Liver (tissue), 8 donors: ENCODE measurements at regions not wholly inside any gene's neighbourhood (a gene's known extent, or its start where the extent isn't known, plus 50 kb on each side); places are given as distances from the start of the nearest gene placed in this dataset.

Source experiments
- DNase-seq: peaks from one replicate; pipeline ENCODE4 v3.0.0-alpha.2; 2017; ENCODE audit warnings: low spot score
- H3K27ac ChIP-seq, 2 donors: one replicate each; pipeline ENCODE4 v1.7.0; 2013; ENCODE audit warnings: inconsistent platforms in 2 of 2, low read length in 2 of 2, control low read depth in 1 of 2, low read depth in 1 of 2, mild to moderate bottlenecking in 1 of 2
- H3K27me3 ChIP-seq, 4 donors: one replicate each; pipeline versions ENCODE4 v1.6.1 to v1.7.0; 2013; ENCODE audit warnings: low read length in 3 of 4, inconsistent platforms in 1 of 4, mild to moderate bottlenecking in 1 of 4, moderate library complexity in 1 of 4; ENCODE audit not compliant: control insufficient read depth in 4 of 4, insufficient read depth in 4 of 4
- H3K36me3 ChIP-seq, 4 donors: one replicate each; pipeline versions ENCODE4 v1.6.1 to v1.7.0; 2013; ENCODE audit warnings: low read length in 3 of 4, mild to moderate bottlenecking in 3 of 4, low read depth in 1 of 4, moderate library complexity in 1 of 4; ENCODE audit not compliant: control insufficient read depth in 4 of 4, insufficient read depth in 3 of 4
- H3K4me1 ChIP-seq, 4 donors: one replicate each; pipeline versions ENCODE4 v1.6.1 to v1.7.0; 2013; ENCODE audit warnings: low read length in 3 of 4, mild to moderate bottlenecking in 3 of 4, moderate library complexity in 1 of 4; ENCODE audit not compliant: control insufficient read depth in 4 of 4, insufficient read depth in 4 of 4
- H3K4me3 ChIP-seq, 3 donors: one replicate each; pipeline versions ENCODE4 v1.6.1 to v1.7.0; 2013; ENCODE audit warnings: low read length in 3 of 3, control low read depth in 1 of 3, low read depth in 1 of 3, mild to moderate bottlenecking in 1 of 3
- H3K9ac ChIP-seq, 2 donors: one replicate each; pipeline ENCODE4 v1.7.0; 2013; ENCODE audit warnings: low read length in 2 of 2, mild to moderate bottlenecking in 2 of 2, moderate library complexity in 2 of 2, control low read depth in 1 of 2, low read depth in 1 of 2
- H3K9me3 ChIP-seq, 4 donors: one replicate each; pipeline versions ENCODE4 v1.6.1 to v1.7.0; 2013; ENCODE audit warnings: low read length in 3 of 4; ENCODE audit not compliant: control insufficient read depth in 4 of 4
- EGR1 ChIP-seq, 2 donors: IDR thresholded peaks; 2 replicates each; pipeline ENCODE4 v1.6.1; 2016 to 2018; ENCODE audit warnings: antibody characterized with exemption in 2 of 2, low read depth in 2 of 2
- FOXA1 ChIP-seq: IDR thresholded peaks from 2 replicates; pipeline ENCODE4 v1.6.1; 2016; ENCODE audit warnings: antibody characterized with exemption
- FOXA2 ChIP-seq: IDR thresholded peaks from 2 replicates; pipeline ENCODE4 v1.6.1; 2016; ENCODE audit warnings: antibody characterized with exemption
- GABPA ChIP-seq, 2 donors: IDR thresholded peaks in 1 of 2; conservative IDR thresholded peaks in 1 of 2; 2 replicates each; pipeline ENCODE4 v1.6.1; 2016; ENCODE audit warnings: antibody characterized with exemption in 2 of 2, mild to moderate bottlenecking in 1 of 2, moderate library complexity in 1 of 2
- HNF4A ChIP-seq, 2 donors: conservative IDR thresholded peaks; 2 replicates each; pipeline ENCODE4 v1.6.1; 2016; ENCODE audit warnings: antibody characterized with exemption in 2 of 2, mild to moderate bottlenecking in 2 of 2
- HNF4G ChIP-seq: IDR thresholded peaks from 2 replicates; pipeline ENCODE4 v1.6.1; 2016; ENCODE audit warnings: antibody characterized with exemption
- NR2F2 ChIP-seq: IDR thresholded peaks from 2 replicates; pipeline ENCODE4 v1.6.1; 2016; ENCODE audit warnings: antibody characterized with exemption
- RAD21 ChIP-seq, 2 donors: IDR thresholded peaks; 2 replicates each; pipeline ENCODE4 v1.6.1; 2016; ENCODE audit warnings: antibody characterized with exemption in 2 of 2, mild to moderate bottlenecking in 2 of 2
- RXRA ChIP-seq, 2 donors: IDR thresholded peaks; 2 replicates each; pipeline ENCODE4 v1.6.1; 2017 to 2018; ENCODE audit warnings: antibody characterized with exemption in 2 of 2, mild to moderate bottlenecking in 1 of 2
- SP1 ChIP-seq: IDR thresholded peaks from 2 replicates; pipeline ENCODE4 v1.6.1; 2018; ENCODE audit warnings: antibody characterized with exemption, mild to moderate bottlenecking
- YY1 ChIP-seq: IDR thresholded peaks from 2 replicates; pipeline ENCODE4 v1.6.1; 2016; ENCODE audit warnings: antibody characterized with exemption, mild to moderate bottlenecking
- WGBS: extraction: QIAGEN DNeasy Blood & Tissue Kit; methylation state at CpG from one replicate; pipeline ENCODE4 v1.1.7; 2013; 5-methylcytosine and 5-hydroxymethylcytosine counted together
- TF ChIP-seq, protein P1 (sequence below): IDR thresholded peaks from 2 replicates; pipeline ENCODE4 v1.6.1; 2016; ENCODE audit warnings: antibody characterized with exemption
- TF ChIP-seq, protein P2 (sequence below): IDR thresholded peaks from 2 replicates; pipeline ENCODE4 v1.6.1; 2016; ENCODE audit warnings: antibody characterized with exemption, mild to moderate bottlenecking
- TF ChIP-seq, protein P3 (sequence below): fragments of 150-350 bp; IDR thresholded peaks from 2 replicates; pipeline ENCODE4 v1.5.1; 2017; ENCODE audit warnings: improper control_type of control experiment, low read depth, low read length; ENCODE audit not compliant: missing input control
- TF ChIP-seq, protein P4 (sequence below): IDR thresholded peaks from 2 replicates; pipeline ENCODE4 v1.6.1; 2016; ENCODE audit warnings: antibody characterized with exemption
- donor health status: healthy.
- donor health status: healthy.
- donor health status: healthy.
- donor health status: healthy.
- donor health status: healthy.

DNA sequence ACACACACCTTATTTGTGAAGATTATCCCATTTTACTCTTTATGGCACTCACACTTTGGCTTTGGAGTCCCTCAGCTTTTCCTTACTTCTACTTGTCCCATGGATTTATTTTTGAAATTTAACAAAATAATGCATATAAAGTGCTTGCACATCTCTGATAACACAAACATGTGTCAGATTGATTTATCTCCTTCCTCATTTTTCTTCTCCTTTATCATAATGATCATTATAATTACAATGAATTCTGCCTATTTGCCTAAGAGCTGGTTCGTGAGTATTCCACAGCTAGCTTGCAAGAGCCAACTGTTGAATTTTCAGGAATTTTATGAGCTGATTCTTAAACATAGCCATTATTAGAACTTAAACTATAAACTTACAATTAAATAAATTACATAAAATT, 347.7 kb downstream of the CHSY3 start:
- peaks cover 0 to 3% (median 0%) of the 10 kb centered on the region in 4 donors for H3K27me3 ChIP-seq
- WGBS, result 40% methylated on average over 1 of the region's 1 CpG
- H3K4me3 ChIP-seq, result no peak overlapping the region

DNA sequence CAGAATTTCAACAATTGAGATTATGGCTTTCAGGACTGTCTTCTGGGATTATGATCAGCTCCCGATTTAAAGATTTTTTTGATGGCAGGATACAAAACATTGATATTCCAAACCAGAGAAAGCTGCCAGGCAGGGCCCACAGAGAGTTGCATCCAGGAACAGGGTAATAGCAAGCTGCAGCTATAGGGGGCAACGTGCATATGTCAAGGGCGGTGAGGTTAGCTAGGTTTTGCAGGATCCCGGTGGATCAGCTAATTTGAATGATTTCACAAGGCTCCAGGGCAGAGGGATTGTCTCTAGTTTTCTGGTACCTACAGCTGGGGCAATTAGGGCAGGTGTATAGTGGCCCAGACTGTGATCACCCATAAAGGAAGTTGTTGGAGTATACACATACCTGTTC, 339.4 kb downstream of the CHSY3 start:
- 57% methylated on average over 4 of the region's 4 CpGs for WGBS
- Histone ChIP-seq H3K9ac (no peak overlapping the region), H3K27ac (no peak overlapping the region), H3K27me3 (no peaks in the 10 kb centered on the region), H3K36me3 (no peaks in the 10 kb centered on the region), H3K9me3 (no peaks in the 10 kb centered on the region), H3K4me1 (no peaks in the 10 kb centered on the region), H3K4me3 (no peak overlapping the region)
- no peak for TF ChIP-seq FOXA2
- TF ChIP-seq, protein P1, sequence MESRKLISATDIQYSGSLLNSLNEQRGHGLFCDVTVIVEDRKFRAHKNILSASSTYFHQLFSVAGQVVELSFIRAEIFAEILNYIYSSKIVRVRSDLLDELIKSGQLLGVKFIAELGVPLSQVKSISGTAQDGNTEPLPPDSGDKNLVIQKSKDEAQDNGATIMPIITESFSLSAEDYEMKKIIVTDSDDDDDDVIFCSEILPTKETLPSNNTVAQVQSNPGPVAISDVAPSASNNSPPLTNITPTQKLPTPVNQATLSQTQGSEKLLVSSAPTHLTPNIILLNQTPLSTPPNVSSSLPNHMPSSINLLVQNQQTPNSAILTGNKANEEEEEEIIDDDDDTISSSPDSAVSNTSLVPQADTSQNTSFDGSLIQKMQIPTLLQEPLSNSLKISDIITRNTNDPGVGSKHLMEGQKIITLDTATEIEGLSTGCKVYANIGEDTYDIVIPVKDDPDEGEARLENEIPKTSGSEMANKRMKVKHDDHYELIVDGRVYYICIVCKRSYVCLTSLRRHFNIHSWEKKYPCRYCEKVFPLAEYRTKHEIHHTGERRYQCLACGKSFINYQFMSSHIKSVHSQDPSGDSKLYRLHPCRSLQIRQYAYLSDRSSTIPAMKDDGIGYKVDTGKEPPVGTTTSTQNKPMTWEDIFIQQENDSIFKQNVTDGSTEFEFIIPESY, result no peak
- no peak for TF ChIP-seq SP1
- TF ChIP-seq, protein P2, sequence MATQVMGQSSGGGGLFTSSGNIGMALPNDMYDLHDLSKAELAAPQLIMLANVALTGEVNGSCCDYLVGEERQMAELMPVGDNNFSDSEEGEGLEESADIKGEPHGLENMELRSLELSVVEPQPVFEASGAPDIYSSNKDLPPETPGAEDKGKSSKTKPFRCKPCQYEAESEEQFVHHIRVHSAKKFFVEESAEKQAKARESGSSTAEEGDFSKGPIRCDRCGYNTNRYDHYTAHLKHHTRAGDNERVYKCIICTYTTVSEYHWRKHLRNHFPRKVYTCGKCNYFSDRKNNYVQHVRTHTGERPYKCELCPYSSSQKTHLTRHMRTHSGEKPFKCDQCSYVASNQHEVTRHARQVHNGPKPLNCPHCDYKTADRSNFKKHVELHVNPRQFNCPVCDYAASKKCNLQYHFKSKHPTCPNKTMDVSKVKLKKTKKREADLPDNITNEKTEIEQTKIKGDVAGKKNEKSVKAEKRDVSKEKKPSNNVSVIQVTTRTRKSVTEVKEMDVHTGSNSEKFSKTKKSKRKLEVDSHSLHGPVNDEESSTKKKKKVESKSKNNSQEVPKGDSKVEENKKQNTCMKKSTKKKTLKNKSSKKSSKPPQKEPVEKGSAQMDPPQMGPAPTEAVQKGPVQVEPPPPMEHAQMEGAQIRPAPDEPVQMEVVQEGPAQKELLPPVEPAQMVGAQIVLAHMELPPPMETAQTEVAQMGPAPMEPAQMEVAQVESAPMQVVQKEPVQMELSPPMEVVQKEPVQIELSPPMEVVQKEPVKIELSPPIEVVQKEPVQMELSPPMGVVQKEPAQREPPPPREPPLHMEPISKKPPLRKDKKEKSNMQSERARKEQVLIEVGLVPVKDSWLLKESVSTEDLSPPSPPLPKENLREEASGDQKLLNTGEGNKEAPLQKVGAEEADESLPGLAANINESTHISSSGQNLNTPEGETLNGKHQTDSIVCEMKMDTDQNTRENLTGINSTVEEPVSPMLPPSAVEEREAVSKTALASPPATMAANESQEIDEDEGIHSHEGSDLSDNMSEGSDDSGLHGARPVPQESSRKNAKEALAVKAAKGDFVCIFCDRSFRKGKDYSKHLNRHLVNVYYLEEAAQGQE, result no peak
- TF ChIP-seq RAD21 (IDR thresholded peaks at IDR 0.05), result no peak
- TF ChIP-seq EGR1 (IDR thresholded peaks at IDR 0.05; ENCODE audit: low read depth in 2 of 2), result no peak
- DNase-seq, result no peak

More for the DNA sequence above, 347.7 kb downstream of the CHSY3 start:
- Histone ChIP-seq H3K36me3 (no peaks in the 10 kb centered on the region), H3K27ac (no peak overlapping the region), H3K9me3 (peaks cover 0 to 8% (median 2%) of the 10 kb centered on the region in 4 donors), H3K9ac (no peak overlapping the region), H3K4me1 (no peaks in the 10 kb centered on the region)
- no peak for TF ChIP-seq GABPA (IDR thresholded peaks at IDR 0.05 in 1 of 2, conservative IDR thresholded peaks at IDR 0.05 in 1 of 2)
- TF ChIP-seq, protein P3, sequence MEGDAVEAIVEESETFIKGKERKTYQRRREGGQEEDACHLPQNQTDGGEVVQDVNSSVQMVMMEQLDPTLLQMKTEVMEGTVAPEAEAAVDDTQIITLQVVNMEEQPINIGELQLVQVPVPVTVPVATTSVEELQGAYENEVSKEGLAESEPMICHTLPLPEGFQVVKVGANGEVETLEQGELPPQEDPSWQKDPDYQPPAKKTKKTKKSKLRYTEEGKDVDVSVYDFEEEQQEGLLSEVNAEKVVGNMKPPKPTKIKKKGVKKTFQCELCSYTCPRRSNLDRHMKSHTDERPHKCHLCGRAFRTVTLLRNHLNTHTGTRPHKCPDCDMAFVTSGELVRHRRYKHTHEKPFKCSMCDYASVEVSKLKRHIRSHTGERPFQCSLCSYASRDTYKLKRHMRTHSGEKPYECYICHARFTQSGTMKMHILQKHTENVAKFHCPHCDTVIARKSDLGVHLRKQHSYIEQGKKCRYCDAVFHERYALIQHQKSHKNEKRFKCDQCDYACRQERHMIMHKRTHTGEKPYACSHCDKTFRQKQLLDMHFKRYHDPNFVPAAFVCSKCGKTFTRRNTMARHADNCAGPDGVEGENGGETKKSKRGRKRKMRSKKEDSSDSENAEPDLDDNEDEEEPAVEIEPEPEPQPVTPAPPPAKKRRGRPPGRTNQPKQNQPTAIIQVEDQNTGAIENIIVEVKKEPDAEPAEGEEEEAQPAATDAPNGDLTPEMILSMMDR, result no peak
- no peak for TF ChIP-seq HNF4A (conservative IDR thresholded peaks at IDR 0.05)
- no peak for TF ChIP-seq RXRA (IDR thresholded peaks at IDR 0.05)
- no peak for TF ChIP-seq NR2F2
- no peak for TF ChIP-seq FOXA1
- no peak for TF ChIP-seq HNF4G
- TF ChIP-seq FOXA2, result no peak
- TF ChIP-seq, protein P4, sequence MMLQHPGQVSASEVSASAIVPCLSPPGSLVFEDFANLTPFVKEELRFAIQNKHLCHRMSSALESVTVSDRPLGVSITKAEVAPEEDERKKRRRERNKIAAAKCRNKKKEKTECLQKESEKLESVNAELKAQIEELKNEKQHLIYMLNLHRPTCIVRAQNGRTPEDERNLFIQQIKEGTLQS, result no peak
- no peak for TF ChIP-seq YY1
- TF ChIP-seq, protein P2, result no peak
- no peak for TF ChIP-seq EGR1 (IDR thresholded peaks at IDR 0.05; ENCODE audit: low read depth in 2 of 2)
- DNase-seq, result no peak
